RWPE1 (cell line): ENCODE measurements at regions not wholly inside any gene's neighbourhood (a gene's known extent, or its start where the extent isn't known, plus 50 kb on each side); places are given as distances from the start of the nearest gene placed in this dataset.
A peak's percentile ranks its signal among the peaks of the same experiment; 100 is the strongest.

ENCODE experiments used
- CTCF ChIA-PET: fragments of 350-600 bp; sonication (Branson Sonifier 250); formaldehyde crosslinking; extraction: SDS; loops from one replicate; lab custom pipeline; 2021; lab: Yijun Ruan, JAX
- POLR2A ChIA-PET: fragments of 400-600 bp; formaldehyde crosslinking; extraction: SDS; loops from one replicate; lab custom pipeline; 2020; ENCODE audit warnings: antibody characterized with exemption; ENCODE audit not compliant: low non-redundant PET; lab: Yijun Ruan, JAX
- DNase-seq: peaks from one replicate; pipeline ENCODE4 v3.0.0; 2012; ENCODE audit warnings: low spot score
- H3K27ac ChIP-seq: fragments of 450-650 bp; 2 replicates; pipeline ENCODE4 v1.5.1; 2017
- TF ChIP-seq, protein P1 (sequence below): fragments of 450-650 bp; conservative IDR thresholded peaks from 2 replicates; pipeline ENCODE4 v1.5.1; 2017; ENCODE audit warnings: low read depth, mild to moderate bottlenecking

- no peak overlapping the region for H3K27ac ChIP-seq
Observed at GRCh38 chr15:94972314-94972713, 741.0 kb downstream of the MCTP2 start.

GRCh38 chr15:94987085-94987484, 755.7 kb downstream of the MCTP2 start:
- POLR2A ChIA-PET, result no interaction called here
- CTCF ChIA-PET, result no interaction called here
- no peak for DNase-seq
- no peak overlapping the region for H3K27ac ChIP-seq
- TF ChIP-seq, protein P1, sequence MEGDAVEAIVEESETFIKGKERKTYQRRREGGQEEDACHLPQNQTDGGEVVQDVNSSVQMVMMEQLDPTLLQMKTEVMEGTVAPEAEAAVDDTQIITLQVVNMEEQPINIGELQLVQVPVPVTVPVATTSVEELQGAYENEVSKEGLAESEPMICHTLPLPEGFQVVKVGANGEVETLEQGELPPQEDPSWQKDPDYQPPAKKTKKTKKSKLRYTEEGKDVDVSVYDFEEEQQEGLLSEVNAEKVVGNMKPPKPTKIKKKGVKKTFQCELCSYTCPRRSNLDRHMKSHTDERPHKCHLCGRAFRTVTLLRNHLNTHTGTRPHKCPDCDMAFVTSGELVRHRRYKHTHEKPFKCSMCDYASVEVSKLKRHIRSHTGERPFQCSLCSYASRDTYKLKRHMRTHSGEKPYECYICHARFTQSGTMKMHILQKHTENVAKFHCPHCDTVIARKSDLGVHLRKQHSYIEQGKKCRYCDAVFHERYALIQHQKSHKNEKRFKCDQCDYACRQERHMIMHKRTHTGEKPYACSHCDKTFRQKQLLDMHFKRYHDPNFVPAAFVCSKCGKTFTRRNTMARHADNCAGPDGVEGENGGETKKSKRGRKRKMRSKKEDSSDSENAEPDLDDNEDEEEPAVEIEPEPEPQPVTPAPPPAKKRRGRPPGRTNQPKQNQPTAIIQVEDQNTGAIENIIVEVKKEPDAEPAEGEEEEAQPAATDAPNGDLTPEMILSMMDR, result no peak

More at GRCh38 chr15:94972314-94972713, 741.0 kb downstream of the MCTP2 start:
- TF ChIP-seq, protein P1, result no peak
- peak; percentile 7 for DNase-seq
- ChIA-PET POLR2A (no interaction called here), CTCF (interaction anchor here (0.9 kb wide), 1 partner anchor 22 kb away, joined by 5 read pairs; no protein-coding TSS in a partner anchor)

GRCh38 chr15:94991718-94992117, 760.4 kb downstream of the MCTP2 start:
- no peak for DNase-seq
- H3K27ac ChIP-seq, result no peak overlapping the region
- ChIA-PET POLR2A (no interaction called here), CTCF (interaction anchor here (0.6 kb wide), 1 partner anchor 375 kb away, joined by 3 read pairs; no protein-coding TSS in a partner anchor)
- TF ChIP-seq, protein P1, result no peak

DNA sequence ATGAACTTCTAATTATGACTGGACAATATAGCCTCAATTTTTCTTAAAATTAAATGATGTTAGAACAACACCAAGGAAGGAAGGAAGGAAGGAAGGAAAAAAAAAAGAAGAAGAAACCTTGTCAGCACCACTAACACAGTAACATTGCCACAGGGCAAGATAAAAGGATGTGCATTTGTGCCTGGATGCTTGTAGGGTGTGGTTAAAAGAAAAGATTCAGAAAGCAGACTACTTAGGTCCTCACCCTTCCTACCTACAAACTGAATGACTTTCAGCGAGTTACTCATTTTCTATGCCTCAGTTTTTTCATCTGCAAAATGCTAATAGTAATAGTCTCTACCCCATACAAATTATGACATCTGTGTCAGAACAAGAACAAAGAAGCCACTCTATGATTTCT, 778.3 kb downstream of the MCTP2 start:
- POLR2A ChIA-PET, result no interaction called here
- TF ChIP-seq, protein P1, result no peak
- H3K27ac ChIP-seq, result no peak overlapping the region
- DNase-seq, result no peak
- CTCF ChIA-PET, result no interaction called here

DNA sequence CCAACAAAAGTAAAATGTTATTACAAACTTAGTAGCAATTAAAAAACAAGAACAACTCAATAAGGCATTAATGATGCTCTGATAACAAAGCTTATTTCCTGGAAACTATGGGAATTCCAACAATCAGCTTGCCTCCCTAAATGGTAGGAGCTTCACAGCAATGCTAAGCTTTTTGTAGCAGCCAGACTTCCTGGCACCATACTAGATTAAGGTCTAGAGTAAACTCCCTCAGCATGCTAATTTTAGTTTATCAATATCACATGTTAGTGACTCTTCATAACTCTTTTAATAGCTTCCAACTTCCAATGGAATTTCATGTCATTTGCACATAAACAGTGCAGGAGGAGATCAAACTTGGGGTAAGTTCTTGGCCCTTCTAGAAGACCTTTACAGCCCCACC, 782.0 kb downstream of the MCTP2 start:
- no peak for DNase-seq
- POLR2A ChIA-PET, result no interaction called here
- no peak overlapping the region for H3K27ac ChIP-seq
- CTCF ChIA-PET, result no interaction called here
- TF ChIP-seq, protein P1, result no peak

- no peak for DNase-seq
- CTCF ChIA-PET, result interaction anchor here (0.6 kb wide), 2 partner anchors 9 to 579 kb away, joined by 4 to 5 read pairs; no protein-coding TSS in a partner anchor
- TF ChIP-seq, protein P1, result no peak
- POLR2A ChIA-PET, result no interaction called here
- no peak overlapping the region for H3K27ac ChIP-seq
Observed at GRCh38 chr15:95016511-95017229, 785.3 kb downstream of the MCTP2 start.
